ENCODE measurements at regions not wholly inside any gene's neighbourhood (a gene's known extent, or its start where the extent isn't known, plus 50 kb on each side); places are given as distances from the start of the nearest gene placed in this dataset.

DNA sequence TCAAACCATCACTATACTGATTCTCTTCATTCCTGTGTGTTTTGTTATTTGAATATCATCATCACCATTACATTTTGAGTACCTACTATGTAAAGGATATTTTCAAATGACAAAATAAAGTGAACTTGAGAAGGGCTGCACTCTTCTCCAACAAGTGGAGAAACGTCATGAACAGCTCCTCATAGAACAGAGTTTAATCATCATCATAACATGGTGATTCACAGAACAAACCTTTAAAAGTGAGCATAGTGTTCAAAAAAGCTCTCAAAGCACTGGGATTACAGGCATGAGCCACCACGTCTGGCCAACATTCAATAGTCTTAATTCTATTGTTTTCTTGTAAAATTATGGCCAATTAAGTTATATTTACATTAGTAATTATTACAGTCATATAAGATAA, 993.9 kb downstream of the PDHA2 start:
- dilution Hi-C loops (cut with MboI; ENCODE audit: extremely low pct_ligation_motif_present, low sequenced_read_pairs) = no loop called here
- Histone ChIP-seq H3K79me2 (ENCODE audit: control insufficient read depth, insufficient read depth, low read length) (no peaks in the 10 kb centered on the region), H4K20me1 (replicated peaks; ENCODE audit: control insufficient read depth, extremely low read depth, insufficient read depth, low read length) (no peaks in the 10 kb centered on the region), H3K36me3 (ENCODE audit: control insufficient read depth in 2 of 2, extremely low read depth in 1 of 2, insufficient read depth in 2 of 2, low read length in 2 of 2) (no peaks in the 10 kb centered on the region), H3K9ac (replicated peaks; ENCODE audit: extremely low read depth, insufficient read depth, low read length) (no peak overlapping the region), H2AFZ (ENCODE audit: low read depth, low read length) (no peak overlapping the region), H3K4me1 (ENCODE audit: control insufficient read depth, extremely low read depth, insufficient read depth, low read length) (no peaks in the 10 kb centered on the region), H3K9me3 (replicated peaks; ENCODE audit: control insufficient read depth, insufficient read depth, low read length) (no peaks in the 10 kb centered on the region), H3K4me2 (ENCODE audit: insufficient read depth, low read length) (no peak overlapping the region), H3K9me1 (replicated peaks; ENCODE audit: control insufficient read depth, extremely low read depth, insufficient read depth, low read length) (no peaks in the 10 kb centered on the region), H3K4me3 (replicated peaks in 1 of 3; ENCODE audit: insufficient read depth in 1 of 3, low read depth in 1 of 3, low read length in 3 of 3) (no peak overlapping the region), H3K27me3 (ENCODE audit: control insufficient read depth in 2 of 2, insufficient read depth in 2 of 2, low read length in 2 of 2) (no peaks in the 10 kb centered on the region), H3K27ac (ENCODE audit: insufficient read depth, low read depth, low read length) (no peak overlapping the region)
- TF ChIP-seq POLR2A (IDR thresholded peaks at IDR 0.05; ENCODE audit: low read depth, low read length) (no peak), FOS (IDR thresholded peaks at IDR 0.05; ENCODE audit: borderline replicate concordance, insufficient read depth, low read length) (no peak), JUN (IDR thresholded peaks at IDR 0.05; ENCODE audit: borderline replicate concordance, insufficient read depth, insufficient read length, low read depth) (no peak), EZH2 (IDR thresholded peaks at IDR 0.05; ENCODE audit: borderline replicate concordance, low read depth, low read length, severe bottlenecking) (no peak), POLR2AphosphoS5 (IDR thresholded peaks at IDR 0.05; ENCODE audit: insufficient read depth, low read depth, low read length) (no peak), GATA2 (IDR thresholded peaks at IDR 0.05; ENCODE audit: insufficient read depth, insufficient read length, low read depth, low read length) (no peak), MYC (IDR thresholded peaks at IDR 0.05; ENCODE audit: low read depth, low read length) (no peak)
- TF ChIP-seq, protein P1, sequence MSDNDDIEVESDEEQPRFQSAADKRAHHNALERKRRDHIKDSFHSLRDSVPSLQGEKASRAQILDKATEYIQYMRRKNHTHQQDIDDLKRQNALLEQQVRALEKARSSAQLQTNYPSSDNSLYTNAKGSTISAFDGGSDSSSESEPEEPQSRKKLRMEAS (IDR thresholded peaks at IDR 0.05; ENCODE audit: insufficient read depth, insufficient read length) = no peak
- TF ChIP-seq, protein P2, sequence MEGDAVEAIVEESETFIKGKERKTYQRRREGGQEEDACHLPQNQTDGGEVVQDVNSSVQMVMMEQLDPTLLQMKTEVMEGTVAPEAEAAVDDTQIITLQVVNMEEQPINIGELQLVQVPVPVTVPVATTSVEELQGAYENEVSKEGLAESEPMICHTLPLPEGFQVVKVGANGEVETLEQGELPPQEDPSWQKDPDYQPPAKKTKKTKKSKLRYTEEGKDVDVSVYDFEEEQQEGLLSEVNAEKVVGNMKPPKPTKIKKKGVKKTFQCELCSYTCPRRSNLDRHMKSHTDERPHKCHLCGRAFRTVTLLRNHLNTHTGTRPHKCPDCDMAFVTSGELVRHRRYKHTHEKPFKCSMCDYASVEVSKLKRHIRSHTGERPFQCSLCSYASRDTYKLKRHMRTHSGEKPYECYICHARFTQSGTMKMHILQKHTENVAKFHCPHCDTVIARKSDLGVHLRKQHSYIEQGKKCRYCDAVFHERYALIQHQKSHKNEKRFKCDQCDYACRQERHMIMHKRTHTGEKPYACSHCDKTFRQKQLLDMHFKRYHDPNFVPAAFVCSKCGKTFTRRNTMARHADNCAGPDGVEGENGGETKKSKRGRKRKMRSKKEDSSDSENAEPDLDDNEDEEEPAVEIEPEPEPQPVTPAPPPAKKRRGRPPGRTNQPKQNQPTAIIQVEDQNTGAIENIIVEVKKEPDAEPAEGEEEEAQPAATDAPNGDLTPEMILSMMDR (IDR thresholded peaks at IDR 0.05; ENCODE audit: extremely low read depth in 1 of 2, insufficient read depth in 1 of 2, low read depth in 1 of 2, low read length in 2 of 2) = no peak
- ChIA-PET CTCF (no interaction called here), POLR2A (no interaction called here)
- intact Hi-C loops (cut with micrococcal nuclease) = no loop called here
- FAIRE-seq (no peak), DNase-seq (ENCODE audit: low read depth, low spot score) (no peak)
- no TSS peak for BruUV-seq (replicated peaks)
